ENCODE measurements at regions not wholly inside any gene's neighbourhood (a gene's known extent, or its start where the extent isn't known, plus 50 kb on each side); places are given as distances from the start of the nearest gene placed in this dataset.
"Not testable (repeated sequence)": the region's sequence is repeated elsewhere in the genome, so short reads cannot be mapped to it uniquely, and the experiment has no call there.

GRCh38 chr1:187070076-187070475 is 241.3 kb downstream of the PLA2G4A start:
- ChIA-PET POLR2A (ENCODE audit: unreplicated experiment) (interaction anchor here (0.5 kb wide), 1 partner anchor 1533 kb away, joined by 3 read pairs; no protein-coding TSS in a partner anchor), CTCF (no interaction called here)
- TF ChIP-seq EZH2 (IDR thresholded peaks at IDR 0.05; ENCODE audit: low read depth): no peak
- TF ChIP-seq CTCF (conservative IDR thresholded peaks at IDR 0.05): no peak
- Histone ChIP-seq H3K4me2 (no peak overlapping the region), H3K27ac (no peak overlapping the region), H2AFZ (peak overlapping the region; percentile 39; the same call in 1 of the 2 replicates), H3F3A (ENCODE audit: insufficient read depth, low read depth) (no peaks in the 10 kb centered on the region), H3K79me2 (ENCODE audit: low read depth) (no peaks in the 10 kb centered on the region), H3K4me3 (no peak overlapping the region), H3K9me3 (ENCODE audit: insufficient read depth, low read depth) (no peaks in the 10 kb centered on the region), H3K36me3 (ENCODE audit: low read depth) (no peaks in the 10 kb centered on the region), H3K9me2 (ENCODE audit: insufficient read depth) (no peaks in the 10 kb centered on the region), H3K4me1 (replicated peaks; ENCODE audit: insufficient read depth) (no peaks in the 10 kb centered on the region), H4K20me1 (ENCODE audit: insufficient read depth) (no peaks in the 10 kb centered on the region), H3K27me3 (ENCODE audit: insufficient read depth, low read depth) (no peaks in the 10 kb centered on the region)
- BruUV-seq (replicated peaks): no TSS peak
- intact Hi-C loops (cut with micrococcal nuclease; ENCODE audit: unreplicated experiment): no loop called here
- DNase-seq: no peak

GRCh38 chr1:187072262-187073034 is 243.7 kb downstream of the PLA2G4A start:
- POLR2A ChIA-PET (ENCODE audit: unreplicated experiment); H3K27ac ChIP-seq; H3K4me2 ChIP-seq; intact Hi-C loops (cut with micrococcal nuclease; ENCODE audit: unreplicated experiment); H3K4me3 ChIP-seq; H3K27me3 ChIP-seq (ENCODE audit: insufficient read depth, low read depth); H3K4me1 ChIP-seq (replicated peaks; ENCODE audit: insufficient read depth); H4K20me1 ChIP-seq (ENCODE audit: insufficient read depth); BruUV-seq (replicated peaks); H3K9me3 ChIP-seq (ENCODE audit: insufficient read depth, low read depth); H3K9me2 ChIP-seq (ENCODE audit: insufficient read depth); H3F3A ChIP-seq (ENCODE audit: insufficient read depth, low read depth); CTCF ChIA-PET; H3K79me2 ChIP-seq (ENCODE audit: low read depth); H3K36me3 ChIP-seq (ENCODE audit: low read depth); DNase-seq; H2AFZ ChIP-seq: not testable (repeated sequence)

GRCh38 chr1:187073035-187073560 is 244.3 kb downstream of the PLA2G4A start:
- H2AFZ ChIP-seq; H3K27me3 ChIP-seq (ENCODE audit: insufficient read depth, low read depth); H3K4me2 ChIP-seq; H3K4me1 ChIP-seq (replicated peaks; ENCODE audit: insufficient read depth); DNase-seq; H3K4me3 ChIP-seq; BruUV-seq (replicated peaks); H3K9me3 ChIP-seq (ENCODE audit: insufficient read depth, low read depth); H4K20me1 ChIP-seq (ENCODE audit: insufficient read depth); H3F3A ChIP-seq (ENCODE audit: insufficient read depth, low read depth); CTCF ChIA-PET; POLR2A ChIA-PET (ENCODE audit: unreplicated experiment); intact Hi-C loops (cut with micrococcal nuclease; ENCODE audit: unreplicated experiment); H3K79me2 ChIP-seq (ENCODE audit: low read depth); H3K9me2 ChIP-seq (ENCODE audit: insufficient read depth); H3K36me3 ChIP-seq (ENCODE audit: low read depth); H3K27ac ChIP-seq: not testable (repeated sequence)

GRCh38 chr1:187073634-187074245 is 245.0 kb downstream of the PLA2G4A start:
- H3K27ac ChIP-seq; H3K4me1 ChIP-seq (replicated peaks; ENCODE audit: insufficient read depth); H3K27me3 ChIP-seq (ENCODE audit: insufficient read depth, low read depth); H3K79me2 ChIP-seq (ENCODE audit: low read depth); H4K20me1 ChIP-seq (ENCODE audit: insufficient read depth); H3K9me2 ChIP-seq (ENCODE audit: insufficient read depth); DNase-seq; H3F3A ChIP-seq (ENCODE audit: insufficient read depth, low read depth); CTCF ChIA-PET; H3K36me3 ChIP-seq (ENCODE audit: low read depth); POLR2A ChIA-PET (ENCODE audit: unreplicated experiment); BruUV-seq (replicated peaks); H3K9me3 ChIP-seq (ENCODE audit: insufficient read depth, low read depth); H3K4me3 ChIP-seq; H2AFZ ChIP-seq; H3K4me2 ChIP-seq; intact Hi-C loops (cut with micrococcal nuclease; ENCODE audit: unreplicated experiment): not testable (repeated sequence)

All from PC-9 (cell line).